Mammary epithelial cell (primary cell): ENCODE measurements at regions not wholly inside any gene's neighbourhood (a gene's known extent, or its start where the extent isn't known, plus 50 kb on each side); places are given as distances from the start of the nearest gene placed in this dataset.

Experiments used
- CTCF ChIP-seq, 2 donors: IDR thresholded peaks in 1 of 2; conservative IDR thresholded peaks in 1 of 2; 2 replicates each; pipeline ENCODE4 v1.5.1; 2011 to 2012; ENCODE audit warnings: inconsistent platforms in 2 of 2, low read length in 2 of 2, mild to moderate bottlenecking in 2 of 2, control low read depth in 1 of 2, low read depth in 1 of 2; ENCODE audit not compliant: insufficient read depth in 1 of 2; ENCODE audit errors: extremely low read depth in 1 of 2
- EZH2 ChIP-seq: IDR thresholded peaks from 2 replicates; pipeline ENCODE4 v1.6.1; 2012; ENCODE audit warnings: low read length, inconsistent platforms, borderline replicate concordance

GRCh38 chr1:36664571-36665287 lies 182.0 kb upstream of the CSF3R start:
- TF ChIP-seq EZH2 (no peak), CTCF (conservative IDR thresholded peaks at IDR 0.05 in 1 of 2, IDR thresholded peaks at IDR 0.05 in 1 of 2; ENCODE audit: extremely low read depth in 1 of 2, insufficient read depth in 1 of 2, low read depth in 1 of 2, low read length in 2 of 2) (no peak)
